ENCODE measurements at regions not wholly inside any gene's neighbourhood (a gene's known extent, or its start where the extent isn't known, plus 50 kb on each side); places are given as distances from the start of the nearest gene placed in this dataset.
"Not testable (repeated sequence)": the region's sequence is repeated elsewhere in the genome, so short reads cannot be mapped to it uniquely, and the experiment has no call there.

DNA sequence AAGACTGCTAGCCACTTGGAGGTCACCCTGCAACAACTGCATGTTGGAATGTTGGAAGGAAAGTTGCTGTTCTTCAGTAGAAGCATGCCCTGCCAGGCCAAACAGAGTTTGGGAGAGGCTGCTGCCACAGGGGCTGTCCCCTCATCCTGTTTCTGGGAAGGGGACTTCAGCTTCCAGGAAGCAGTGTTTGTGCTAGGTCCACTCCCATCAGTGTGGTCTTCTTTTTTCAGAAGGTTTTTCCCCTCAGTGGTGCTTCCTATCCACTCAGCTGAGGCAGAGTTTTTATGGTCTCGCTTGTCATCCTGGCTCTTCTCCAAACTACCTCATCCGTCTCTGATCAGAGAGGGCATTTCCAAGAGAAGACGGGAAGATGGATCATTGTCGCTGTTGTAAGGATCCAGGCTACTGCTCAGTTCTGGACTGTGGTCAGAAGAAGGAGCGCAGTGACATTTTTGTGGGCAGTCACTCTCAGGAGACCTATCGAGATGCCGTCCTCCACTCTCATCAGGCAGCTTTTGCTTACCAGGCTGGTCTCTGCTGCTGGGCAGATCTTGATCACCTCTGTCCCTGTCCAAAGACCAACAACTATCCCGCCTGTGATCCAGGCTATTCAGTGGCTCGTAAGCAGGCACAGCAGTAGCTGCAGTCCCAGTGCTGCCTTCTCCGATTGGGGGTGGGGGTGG, 97.8 kb upstream of the C5orf63 start:
- TF ChIP-seq, protein P1, sequence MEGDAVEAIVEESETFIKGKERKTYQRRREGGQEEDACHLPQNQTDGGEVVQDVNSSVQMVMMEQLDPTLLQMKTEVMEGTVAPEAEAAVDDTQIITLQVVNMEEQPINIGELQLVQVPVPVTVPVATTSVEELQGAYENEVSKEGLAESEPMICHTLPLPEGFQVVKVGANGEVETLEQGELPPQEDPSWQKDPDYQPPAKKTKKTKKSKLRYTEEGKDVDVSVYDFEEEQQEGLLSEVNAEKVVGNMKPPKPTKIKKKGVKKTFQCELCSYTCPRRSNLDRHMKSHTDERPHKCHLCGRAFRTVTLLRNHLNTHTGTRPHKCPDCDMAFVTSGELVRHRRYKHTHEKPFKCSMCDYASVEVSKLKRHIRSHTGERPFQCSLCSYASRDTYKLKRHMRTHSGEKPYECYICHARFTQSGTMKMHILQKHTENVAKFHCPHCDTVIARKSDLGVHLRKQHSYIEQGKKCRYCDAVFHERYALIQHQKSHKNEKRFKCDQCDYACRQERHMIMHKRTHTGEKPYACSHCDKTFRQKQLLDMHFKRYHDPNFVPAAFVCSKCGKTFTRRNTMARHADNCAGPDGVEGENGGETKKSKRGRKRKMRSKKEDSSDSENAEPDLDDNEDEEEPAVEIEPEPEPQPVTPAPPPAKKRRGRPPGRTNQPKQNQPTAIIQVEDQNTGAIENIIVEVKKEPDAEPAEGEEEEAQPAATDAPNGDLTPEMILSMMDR (conservative IDR thresholded peaks at IDR 0.05) = no peak
- Mint-ChIP-seq H3K27ac (ENCODE audit: unreplicated experiment) (no peak overlapping the region), H3K4me3 (no peak overlapping the region), H3K4me1 (no peaks in the 10 kb centered on the region), H3K36me3 (ENCODE audit: low read depth) (peaks cover 2% of the 10 kb centered on the region), H3K9me3 (peaks cover 14% of the 10 kb centered on the region), H3K27me3 (ENCODE audit: low read depth) (no peaks in the 10 kb centered on the region)
- DNase-seq (ENCODE audit: low read depth, low spot score) = no peak

DNA sequence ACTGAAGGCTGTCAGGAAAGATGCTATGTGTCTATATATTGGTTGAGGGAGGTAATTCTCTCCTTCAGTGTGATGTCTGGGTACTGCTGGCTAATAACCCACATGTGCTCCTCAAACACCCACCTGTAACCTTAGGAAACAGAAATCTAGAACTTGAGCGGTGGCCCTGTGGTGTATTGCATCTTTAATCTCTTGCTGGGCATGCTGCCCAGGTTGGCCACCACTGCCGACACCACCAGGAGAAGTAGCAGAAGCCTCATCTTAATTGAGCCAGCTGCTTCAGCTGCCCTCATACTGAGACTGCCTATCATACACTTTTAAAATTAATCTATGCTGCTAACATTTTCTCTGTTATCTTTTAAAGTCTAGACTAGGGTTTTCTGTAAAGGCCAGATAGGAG, 103.5 kb upstream of the C5orf63 start:
- Mint-ChIP-seq H3K9me3 (peaks cover 16% of the 10 kb centered on the region), H3K4me1 (peaks cover 4% of the 10 kb centered on the region), H3K4me3 (no peak overlapping the region), H3K36me3 (ENCODE audit: low read depth) (peaks cover 4% of the 10 kb centered on the region), H3K27me3 (ENCODE audit: low read depth) (no peaks in the 10 kb centered on the region), H3K27ac (ENCODE audit: unreplicated experiment) (no peak overlapping the region)
- no peak for DNase-seq (ENCODE audit: low read depth, low spot score)
- TF ChIP-seq, protein P1 (conservative IDR thresholded peaks at IDR 0.05) = no peak

DNA sequence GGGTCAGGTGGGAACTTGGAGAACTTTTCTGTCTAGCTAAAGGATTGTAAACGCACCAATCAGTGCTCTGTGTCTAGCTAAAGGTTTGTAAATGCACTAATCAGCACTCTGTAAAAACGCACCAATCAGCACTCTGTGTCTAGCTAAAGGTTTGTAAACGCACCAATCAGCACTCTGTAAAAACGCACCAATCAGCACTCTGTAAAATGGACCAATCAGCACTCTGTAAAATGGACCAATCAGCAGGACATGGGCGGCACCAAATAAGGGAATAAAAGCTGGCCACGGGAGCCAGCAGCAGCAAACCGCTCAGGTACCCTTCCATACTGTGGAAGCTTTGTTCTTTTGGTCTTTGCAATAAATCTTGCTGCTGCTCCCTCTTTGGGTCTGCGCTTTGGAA, 108.0 kb upstream of the MEGF10 start:
- not testable (repeated sequence) for DNase-seq (ENCODE audit: low read depth, low spot score); H3K27ac Mint-ChIP-seq (ENCODE audit: unreplicated experiment); H3K36me3 Mint-ChIP-seq (ENCODE audit: low read depth); H3K9me3 Mint-ChIP-seq; H3K4me1 Mint-ChIP-seq; H3K27me3 Mint-ChIP-seq (ENCODE audit: low read depth); H3K4me3 Mint-ChIP-seq

DNA sequence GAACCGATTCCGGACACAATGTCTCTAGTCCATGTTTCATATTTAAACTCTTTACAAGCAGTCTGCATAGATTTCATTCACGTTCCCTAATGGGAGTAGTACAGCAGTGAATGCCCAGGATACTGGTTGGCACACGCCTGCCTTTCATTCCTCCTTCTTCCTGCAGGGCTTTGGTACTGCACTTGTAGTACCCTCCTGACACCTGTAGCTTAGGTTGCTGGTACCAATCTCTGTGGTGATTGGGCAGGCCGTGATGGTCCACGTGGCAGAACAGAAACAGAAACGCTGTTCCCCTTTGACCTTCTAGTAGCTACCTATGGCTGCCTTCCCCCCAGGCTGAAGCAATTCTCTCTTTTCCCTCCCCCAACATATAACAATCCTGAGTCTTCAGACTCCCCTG, 107.3 kb upstream of the MEGF10 start:
- H3K4me3 Mint-ChIP-seq = no peak overlapping the region
- TF ChIP-seq, protein P1 (conservative IDR thresholded peaks at IDR 0.05) = no peak

DNA sequence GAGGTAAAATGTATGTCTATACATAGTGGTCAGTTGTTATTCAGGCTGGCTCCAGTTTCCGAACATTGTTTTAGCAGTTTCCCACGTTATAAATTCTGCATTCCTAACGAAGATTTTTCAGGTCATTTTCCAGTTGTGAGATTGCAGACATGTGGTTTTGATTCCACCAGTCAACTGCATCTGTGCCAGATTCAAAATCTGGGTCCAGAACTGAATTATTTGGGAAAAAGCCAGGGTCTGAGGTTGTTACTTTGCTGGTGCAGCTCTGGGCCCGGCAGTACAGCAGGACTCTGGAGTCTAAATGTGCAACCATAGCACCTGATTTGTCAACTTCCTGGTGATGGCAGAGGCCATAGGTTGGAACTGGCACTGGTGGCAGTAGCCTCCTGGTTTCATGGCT, 105.7 kb upstream of the MEGF10 start:
- no peak for DNase-seq (ENCODE audit: low read depth, low spot score)
- Mint-ChIP-seq H3K27ac (ENCODE audit: unreplicated experiment) (no peak overlapping the region), H3K4me1 (peaks cover 12% of the 10 kb centered on the region), H3K9me3 (no peaks in the 10 kb centered on the region), H3K4me3 (no peak overlapping the region), H3K27me3 (ENCODE audit: low read depth) (no peaks in the 10 kb centered on the region), H3K36me3 (ENCODE audit: low read depth) (no peaks in the 10 kb centered on the region)
- TF ChIP-seq, protein P1 (conservative IDR thresholded peaks at IDR 0.05) = no peak

More for the DNA sequence above, 107.3 kb upstream of the MEGF10 start:
- DNase-seq (ENCODE audit: low read depth, low spot score) = no peak
- Mint-ChIP-seq H3K36me3 (ENCODE audit: low read depth) (no peaks in the 10 kb centered on the region), H3K4me1 (peaks cover 12% of the 10 kb centered on the region), H3K27ac (ENCODE audit: unreplicated experiment) (no peak overlapping the region), H3K27me3 (ENCODE audit: low read depth) (no peaks in the 10 kb centered on the region), H3K9me3 (no peaks in the 10 kb centered on the region)

DNA sequence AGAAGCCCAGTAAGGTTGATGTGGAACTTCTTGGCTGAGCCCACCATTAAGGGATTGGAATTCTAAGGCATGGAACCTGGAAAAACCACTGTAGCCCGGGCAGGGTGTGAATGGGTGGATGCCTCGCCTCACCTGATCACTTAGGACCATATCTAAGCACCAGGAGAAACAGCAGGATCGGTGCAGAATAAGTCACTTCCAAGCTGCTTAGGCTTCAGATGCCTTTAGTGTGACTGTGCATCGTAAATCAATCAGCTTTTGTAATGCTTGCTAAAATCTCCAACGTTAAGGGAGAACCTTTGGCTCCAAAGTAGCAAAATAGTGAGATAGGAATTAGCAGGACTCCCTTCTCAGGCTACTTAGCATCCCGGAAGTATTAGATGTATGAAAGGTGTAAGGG, 103.9 kb upstream of the MEGF10 start:
- H3K4me3 Mint-ChIP-seq = no peak overlapping the region
- no peaks in the 10 kb centered on the region for H3K27me3 Mint-ChIP-seq (ENCODE audit: low read depth)
- H3K4me1 Mint-ChIP-seq = peaks cover 8% of the 10 kb centered on the region
- H3K36me3 Mint-ChIP-seq (ENCODE audit: low read depth) = no peaks in the 10 kb centered on the region
- no peak overlapping the region for H3K27ac Mint-ChIP-seq (ENCODE audit: unreplicated experiment)
- TF ChIP-seq, protein P1 (conservative IDR thresholded peaks at IDR 0.05) = no peak
- H3K9me3 Mint-ChIP-seq = no peaks in the 10 kb centered on the region
- no peak for DNase-seq (ENCODE audit: low read depth, low spot score)
